Liver (tissue), 7 donors: ENCODE measurements at regions not wholly inside any gene's neighbourhood (a gene's known extent, or its start where the extent isn't known, plus 50 kb on each side); places are given as distances from the start of the nearest gene placed in this dataset.

Experiments
- DNase-seq: peaks from one replicate; pipeline ENCODE4 v3.0.0-alpha.2; 2017; ENCODE audit warnings: low spot score
- H3K27ac ChIP-seq, 2 donors: one replicate each; pipeline ENCODE4 v1.7.0; 2013; ENCODE audit warnings: inconsistent platforms in 2 of 2, low read length in 2 of 2, control low read depth in 1 of 2, low read depth in 1 of 2, mild to moderate bottlenecking in 1 of 2
- H3K27me3 ChIP-seq, 4 donors: one replicate each; pipeline versions ENCODE4 v1.6.1 to v1.7.0; 2013; ENCODE audit warnings: low read length in 3 of 4, inconsistent platforms in 1 of 4, mild to moderate bottlenecking in 1 of 4, moderate library complexity in 1 of 4; ENCODE audit not compliant: control insufficient read depth in 4 of 4, insufficient read depth in 4 of 4
- H3K36me3 ChIP-seq, 4 donors: one replicate each; pipeline versions ENCODE4 v1.6.1 to v1.7.0; 2013; ENCODE audit warnings: low read length in 3 of 4, mild to moderate bottlenecking in 3 of 4, low read depth in 1 of 4, moderate library complexity in 1 of 4; ENCODE audit not compliant: control insufficient read depth in 4 of 4, insufficient read depth in 3 of 4
- H3K4me1 ChIP-seq, 4 donors: one replicate each; pipeline versions ENCODE4 v1.6.1 to v1.7.0; 2013; ENCODE audit warnings: low read length in 3 of 4, mild to moderate bottlenecking in 3 of 4, moderate library complexity in 1 of 4; ENCODE audit not compliant: control insufficient read depth in 4 of 4, insufficient read depth in 4 of 4
- H3K4me3 ChIP-seq, 3 donors: one replicate each; pipeline versions ENCODE4 v1.6.1 to v1.7.0; 2013; ENCODE audit warnings: low read length in 3 of 3, control low read depth in 1 of 3, low read depth in 1 of 3, mild to moderate bottlenecking in 1 of 3
- H3K9ac ChIP-seq, 2 donors: one replicate each; pipeline ENCODE4 v1.7.0; 2013; ENCODE audit warnings: low read length in 2 of 2, mild to moderate bottlenecking in 2 of 2, moderate library complexity in 2 of 2, control low read depth in 1 of 2, low read depth in 1 of 2
- H3K9me3 ChIP-seq, 4 donors: one replicate each; pipeline versions ENCODE4 v1.6.1 to v1.7.0; 2013; ENCODE audit warnings: low read length in 3 of 4; ENCODE audit not compliant: control insufficient read depth in 4 of 4
- FOXA1 ChIP-seq: IDR thresholded peaks from 2 replicates; pipeline ENCODE4 v1.6.1; 2016; ENCODE audit warnings: antibody characterized with exemption
- GABPA ChIP-seq, 2 donors: IDR thresholded peaks in 1 of 2; conservative IDR thresholded peaks in 1 of 2; 2 replicates each; pipeline ENCODE4 v1.6.1; 2016; ENCODE audit warnings: antibody characterized with exemption in 2 of 2, mild to moderate bottlenecking in 1 of 2, moderate library complexity in 1 of 2
- HNF4A ChIP-seq, 2 donors: conservative IDR thresholded peaks; 2 replicates each; pipeline ENCODE4 v1.6.1; 2016; ENCODE audit warnings: antibody characterized with exemption in 2 of 2, mild to moderate bottlenecking in 2 of 2
- JUND ChIP-seq, 2 donors: IDR thresholded peaks; 2 replicates each; pipeline ENCODE4 v1.6.1; 2016; ENCODE audit warnings: antibody characterized with exemption in 2 of 2
- TAF1 ChIP-seq: conservative IDR thresholded peaks from 2 replicates; pipeline ENCODE4 v1.6.1; 2016; ENCODE audit warnings: antibody characterized with exemption, mild to moderate bottlenecking
- ZBTB33 ChIP-seq: IDR thresholded peaks from 2 replicates; pipeline ENCODE4 v1.6.1; 2016; ENCODE audit warnings: antibody characterized with exemption
- WGBS: extraction: QIAGEN DNeasy Blood & Tissue Kit; methylation state at CpG from one replicate; pipeline ENCODE4 v1.1.7; 2013; 5-methylcytosine and 5-hydroxymethylcytosine counted together
- TF ChIP-seq, protein P1 (sequence below): IDR thresholded peaks from 2 replicates; pipeline ENCODE4 v1.6.1; 2016; ENCODE audit warnings: antibody characterized with exemption
- TF ChIP-seq, protein P2 (sequence below): IDR thresholded peaks from 2 replicates; pipeline ENCODE4 v1.6.1; 2016; ENCODE audit warnings: antibody characterized with exemption, mild to moderate bottlenecking
- donor health status: healthy.
- donor health status: healthy.
- donor health status: healthy.
- donor health status: healthy.

DNA sequence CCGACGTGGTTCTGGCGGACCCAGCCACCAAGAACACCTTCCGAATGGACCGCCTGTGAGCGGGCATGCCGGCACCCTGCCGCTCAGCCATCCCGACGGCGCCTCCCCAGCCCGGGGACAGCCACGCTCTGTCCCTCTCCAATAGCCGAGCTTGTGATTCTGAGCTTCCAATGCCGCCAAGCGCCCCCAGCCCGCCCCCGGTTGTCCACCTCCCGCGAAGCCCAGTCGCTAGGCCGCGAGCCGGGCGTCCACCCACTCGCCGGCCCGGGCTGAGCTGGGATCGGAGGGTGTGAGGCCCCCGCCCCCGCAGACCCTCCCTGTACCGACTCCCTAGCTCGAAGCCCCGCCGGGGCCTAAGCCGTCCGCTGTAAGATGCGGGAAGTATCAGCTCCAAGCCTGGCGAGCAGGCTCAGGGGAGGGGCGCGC, 1195.1 kb upstream of the CHAC2 start:
- DNase-seq, result no peak
- H3K27me3 ChIP-seq, result no peaks in the 10 kb centered on the region
- H3K9me3 ChIP-seq, result peaks cover 0 to 8% (median under 1%) of the 10 kb centered on the region in 4 donors
- H3K4me1 ChIP-seq, result no peaks in the 10 kb centered on the region
- 93% methylated on average over 41 of the region's 41 CpGs for WGBS
- H3K36me3 ChIP-seq, result no peaks in the 10 kb centered on the region
- H3K9ac ChIP-seq, result no peak overlapping the region
- H3K27ac ChIP-seq, result no peak overlapping the region
- TF ChIP-seq FOXA1 (no peak), JUND (IDR thresholded peaks at IDR 0.05) (no peak), ZBTB33 (no peak), GABPA (IDR thresholded peaks at IDR 0.05 in 1 of 2, conservative IDR thresholded peaks at IDR 0.05 in 1 of 2) (no peak), TAF1 (no peak)
- TF ChIP-seq, protein P1, sequence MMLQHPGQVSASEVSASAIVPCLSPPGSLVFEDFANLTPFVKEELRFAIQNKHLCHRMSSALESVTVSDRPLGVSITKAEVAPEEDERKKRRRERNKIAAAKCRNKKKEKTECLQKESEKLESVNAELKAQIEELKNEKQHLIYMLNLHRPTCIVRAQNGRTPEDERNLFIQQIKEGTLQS, result no peak
- no peak overlapping the region for H3K4me3 ChIP-seq

GRCh38 chr2:52571380-52572347, 1195.9 kb upstream of the CHAC2 start:
- H3K4me1 ChIP-seq, result no peaks in the 10 kb centered on the region
- H3K9me3 ChIP-seq, result peaks cover 0 to 8% (median under 1%) of the 10 kb centered on the region in 4 donors
- DNase-seq, result no peak
- 95% methylated on average over 65 of the region's 65 CpGs for WGBS
- H3K27ac ChIP-seq, result no peak overlapping the region
- H3K4me3 ChIP-seq, result no peak overlapping the region
- H3K27me3 ChIP-seq, result no peaks in the 10 kb centered on the region
- TF ChIP-seq, protein P1, result no peak
- TF ChIP-seq HNF4A (conservative IDR thresholded peaks at IDR 0.05), result no peak
- no peaks in the 10 kb centered on the region for H3K36me3 ChIP-seq
- no peak overlapping the region for H3K9ac ChIP-seq

GRCh38 chr2:52570716-52571115, 1196.9 kb upstream of the CHAC2 start:
- 95% methylated on average over 19 of the region's 19 CpGs for WGBS
- Histone ChIP-seq H3K4me3 (no peak overlapping the region), H3K27me3 (no peaks in the 10 kb centered on the region), H3K9me3 (peaks cover 0 to 8% (median under 1%) of the 10 kb centered on the region in 4 donors), H3K4me1 (no peaks in the 10 kb centered on the region), H3K36me3 (no peaks in the 10 kb centered on the region), H3K27ac (no peak overlapping the region), H3K9ac (no peak overlapping the region)
- DNase-seq, result no peak
- TF ChIP-seq FOXA1, result no peak
- TF ChIP-seq, protein P2, sequence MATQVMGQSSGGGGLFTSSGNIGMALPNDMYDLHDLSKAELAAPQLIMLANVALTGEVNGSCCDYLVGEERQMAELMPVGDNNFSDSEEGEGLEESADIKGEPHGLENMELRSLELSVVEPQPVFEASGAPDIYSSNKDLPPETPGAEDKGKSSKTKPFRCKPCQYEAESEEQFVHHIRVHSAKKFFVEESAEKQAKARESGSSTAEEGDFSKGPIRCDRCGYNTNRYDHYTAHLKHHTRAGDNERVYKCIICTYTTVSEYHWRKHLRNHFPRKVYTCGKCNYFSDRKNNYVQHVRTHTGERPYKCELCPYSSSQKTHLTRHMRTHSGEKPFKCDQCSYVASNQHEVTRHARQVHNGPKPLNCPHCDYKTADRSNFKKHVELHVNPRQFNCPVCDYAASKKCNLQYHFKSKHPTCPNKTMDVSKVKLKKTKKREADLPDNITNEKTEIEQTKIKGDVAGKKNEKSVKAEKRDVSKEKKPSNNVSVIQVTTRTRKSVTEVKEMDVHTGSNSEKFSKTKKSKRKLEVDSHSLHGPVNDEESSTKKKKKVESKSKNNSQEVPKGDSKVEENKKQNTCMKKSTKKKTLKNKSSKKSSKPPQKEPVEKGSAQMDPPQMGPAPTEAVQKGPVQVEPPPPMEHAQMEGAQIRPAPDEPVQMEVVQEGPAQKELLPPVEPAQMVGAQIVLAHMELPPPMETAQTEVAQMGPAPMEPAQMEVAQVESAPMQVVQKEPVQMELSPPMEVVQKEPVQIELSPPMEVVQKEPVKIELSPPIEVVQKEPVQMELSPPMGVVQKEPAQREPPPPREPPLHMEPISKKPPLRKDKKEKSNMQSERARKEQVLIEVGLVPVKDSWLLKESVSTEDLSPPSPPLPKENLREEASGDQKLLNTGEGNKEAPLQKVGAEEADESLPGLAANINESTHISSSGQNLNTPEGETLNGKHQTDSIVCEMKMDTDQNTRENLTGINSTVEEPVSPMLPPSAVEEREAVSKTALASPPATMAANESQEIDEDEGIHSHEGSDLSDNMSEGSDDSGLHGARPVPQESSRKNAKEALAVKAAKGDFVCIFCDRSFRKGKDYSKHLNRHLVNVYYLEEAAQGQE, result no peak
- TF ChIP-seq GABPA (IDR thresholded peaks at IDR 0.05 in 1 of 2, conservative IDR thresholded peaks at IDR 0.05 in 1 of 2), result no peak
